ENCODE measurements at regions not wholly inside any gene's neighbourhood (a gene's known extent, or its start where the extent isn't known, plus 50 kb on each side); places are given as distances from the start of the nearest gene placed in this dataset.

DNA sequence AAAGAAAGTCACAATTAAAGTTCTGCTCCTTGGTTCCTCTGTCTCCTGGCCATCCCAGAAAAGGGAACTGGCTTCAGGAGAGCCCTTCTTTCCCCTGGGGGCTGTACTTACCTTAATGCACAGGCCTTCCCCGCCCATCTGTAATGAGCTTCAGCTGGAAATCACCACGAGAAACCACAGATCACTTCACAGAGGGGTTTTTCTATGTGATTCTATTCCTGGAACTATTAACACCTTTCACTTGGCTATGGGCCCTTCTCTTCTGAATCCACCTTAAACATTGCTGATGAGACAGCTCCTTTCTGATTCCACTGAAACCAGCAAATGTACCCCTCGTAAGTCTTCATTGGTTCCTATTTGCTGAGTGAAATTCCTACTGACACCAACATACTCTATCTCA, 80.7 kb downstream of the FOXF2 start:
- H3K9me3 ChIP-seq (ENCODE audit: insufficient read depth, low read depth), result no peaks in the 10 kb centered on the region
- no peaks in the 10 kb centered on the region for H3K36me3 ChIP-seq (ENCODE audit: low read depth)
- H3F3A ChIP-seq (ENCODE audit: insufficient read depth, low read depth), result no peaks in the 10 kb centered on the region
- no TSS peak for BruUV-seq (replicated peaks)
- TF ChIP-seq, protein P1, sequence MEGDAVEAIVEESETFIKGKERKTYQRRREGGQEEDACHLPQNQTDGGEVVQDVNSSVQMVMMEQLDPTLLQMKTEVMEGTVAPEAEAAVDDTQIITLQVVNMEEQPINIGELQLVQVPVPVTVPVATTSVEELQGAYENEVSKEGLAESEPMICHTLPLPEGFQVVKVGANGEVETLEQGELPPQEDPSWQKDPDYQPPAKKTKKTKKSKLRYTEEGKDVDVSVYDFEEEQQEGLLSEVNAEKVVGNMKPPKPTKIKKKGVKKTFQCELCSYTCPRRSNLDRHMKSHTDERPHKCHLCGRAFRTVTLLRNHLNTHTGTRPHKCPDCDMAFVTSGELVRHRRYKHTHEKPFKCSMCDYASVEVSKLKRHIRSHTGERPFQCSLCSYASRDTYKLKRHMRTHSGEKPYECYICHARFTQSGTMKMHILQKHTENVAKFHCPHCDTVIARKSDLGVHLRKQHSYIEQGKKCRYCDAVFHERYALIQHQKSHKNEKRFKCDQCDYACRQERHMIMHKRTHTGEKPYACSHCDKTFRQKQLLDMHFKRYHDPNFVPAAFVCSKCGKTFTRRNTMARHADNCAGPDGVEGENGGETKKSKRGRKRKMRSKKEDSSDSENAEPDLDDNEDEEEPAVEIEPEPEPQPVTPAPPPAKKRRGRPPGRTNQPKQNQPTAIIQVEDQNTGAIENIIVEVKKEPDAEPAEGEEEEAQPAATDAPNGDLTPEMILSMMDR (conservative IDR thresholded peaks at IDR 0.05), result no peak
- no peak for TF ChIP-seq EZH2 (IDR thresholded peaks at IDR 0.05; ENCODE audit: low read depth)
- no peak overlapping the region for H3K27ac ChIP-seq
- H4K20me1 ChIP-seq (ENCODE audit: insufficient read depth), result no peaks in the 10 kb centered on the region
- intact Hi-C loops (cut with micrococcal nuclease; ENCODE audit: unreplicated experiment), result no loop called here
- H3K79me2 ChIP-seq (ENCODE audit: low read depth), result no peaks in the 10 kb centered on the region
- no peak for DNase-seq
- no peak overlapping the region for H3K4me2 ChIP-seq
- CTCF ChIA-PET, result no interaction called here
- H3K27me3 ChIP-seq (ENCODE audit: insufficient read depth, low read depth), result no peaks in the 10 kb centered on the region
- no peaks in the 10 kb centered on the region for H3K9me2 ChIP-seq (ENCODE audit: insufficient read depth)
- H3K4me1 ChIP-seq (replicated peaks; ENCODE audit: insufficient read depth), result no peaks in the 10 kb centered on the region
- H2AFZ ChIP-seq, result no peak overlapping the region
- no peak overlapping the region for H3K4me3 ChIP-seq
- POLR2A ChIA-PET (ENCODE audit: unreplicated experiment), result no interaction called here

DNA sequence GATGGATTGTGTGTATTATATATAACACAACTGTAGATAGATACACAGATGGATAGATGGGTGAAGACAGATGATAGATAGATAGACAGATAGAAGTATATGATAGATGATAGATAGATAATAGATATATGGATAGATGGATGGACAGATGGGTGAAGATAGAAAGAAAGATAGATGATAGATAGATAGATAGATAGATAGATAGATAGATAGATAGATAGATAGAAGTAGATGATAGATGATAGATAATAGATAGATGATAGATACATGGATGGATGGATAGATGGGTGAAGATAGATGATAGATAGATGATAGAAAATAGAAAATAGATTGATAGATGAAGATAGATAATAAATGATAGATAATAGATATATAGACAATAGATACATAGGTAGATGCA, 83.3 kb downstream of the FOXF2 start:
- intact Hi-C loops (cut with micrococcal nuclease; ENCODE audit: unreplicated experiment), result no loop called here
- no peaks in the 10 kb centered on the region for H4K20me1 ChIP-seq (ENCODE audit: insufficient read depth)
- TF ChIP-seq EZH2 (IDR thresholded peaks at IDR 0.05; ENCODE audit: low read depth), result no peak
- TF ChIP-seq, protein P1 (conservative IDR thresholded peaks at IDR 0.05), result no peak
- no peaks in the 10 kb centered on the region for H3K4me1 ChIP-seq (replicated peaks; ENCODE audit: insufficient read depth)
- no peaks in the 10 kb centered on the region for H3K79me2 ChIP-seq (ENCODE audit: low read depth)
- no peak overlapping the region for H2AFZ ChIP-seq
- no peaks in the 10 kb centered on the region for H3K9me3 ChIP-seq (ENCODE audit: insufficient read depth, low read depth)
- BruUV-seq (replicated peaks), result no TSS peak
- DNase-seq, result no peak
- POLR2A ChIA-PET (ENCODE audit: unreplicated experiment), result no interaction called here
- CTCF ChIA-PET, result no interaction called here
- no peaks in the 10 kb centered on the region for H3F3A ChIP-seq (ENCODE audit: insufficient read depth, low read depth)
- H3K27ac ChIP-seq, result no peak overlapping the region
- no peak overlapping the region for H3K4me3 ChIP-seq
- no peak overlapping the region for H3K4me2 ChIP-seq
- no peaks in the 10 kb centered on the region for H3K27me3 ChIP-seq (ENCODE audit: insufficient read depth, low read depth)
- no peaks in the 10 kb centered on the region for H3K36me3 ChIP-seq (ENCODE audit: low read depth)
- H3K9me2 ChIP-seq (ENCODE audit: insufficient read depth), result no peaks in the 10 kb centered on the region

DNA sequence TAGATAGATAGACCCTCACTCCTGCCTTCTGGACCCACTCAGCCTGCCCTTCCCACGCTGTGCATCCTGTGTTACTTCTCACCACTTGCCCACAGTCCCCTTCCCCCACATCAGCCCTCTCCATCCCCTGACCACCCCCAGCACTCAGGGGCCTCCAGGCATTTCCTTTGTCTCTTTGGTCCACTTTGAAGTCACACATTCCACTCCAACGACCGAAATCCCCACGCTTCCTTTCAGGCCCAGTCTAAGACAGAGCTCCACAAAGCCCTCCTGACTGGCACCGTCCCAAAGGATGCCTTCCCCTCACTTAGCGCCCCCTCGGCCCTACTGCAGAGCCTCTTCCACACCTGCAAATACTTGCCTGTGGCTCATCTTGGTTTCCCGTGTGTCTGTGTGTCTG, 83.8 kb downstream of the FOXF2 start:
- ChIA-PET POLR2A (ENCODE audit: unreplicated experiment) (no interaction called here), CTCF (no interaction called here)
- Histone ChIP-seq H3K4me2 (no peak overlapping the region), H3K79me2 (ENCODE audit: low read depth) (no peaks in the 10 kb centered on the region), H4K20me1 (ENCODE audit: insufficient read depth) (no peaks in the 10 kb centered on the region), H3F3A (ENCODE audit: insufficient read depth, low read depth) (no peaks in the 10 kb centered on the region), H3K27ac (no peak overlapping the region), H3K4me3 (no peak overlapping the region), H3K9me2 (ENCODE audit: insufficient read depth) (no peaks in the 10 kb centered on the region), H2AFZ (no peak overlapping the region), H3K27me3 (ENCODE audit: insufficient read depth, low read depth) (no peaks in the 10 kb centered on the region), H3K4me1 (replicated peaks; ENCODE audit: insufficient read depth) (no peaks in the 10 kb centered on the region), H3K9me3 (ENCODE audit: insufficient read depth, low read depth) (no peaks in the 10 kb centered on the region), H3K36me3 (ENCODE audit: low read depth) (no peaks in the 10 kb centered on the region)
- intact Hi-C loops (cut with micrococcal nuclease; ENCODE audit: unreplicated experiment), result no loop called here
- BruUV-seq (replicated peaks), result no TSS peak
- TF ChIP-seq, protein P1 (conservative IDR thresholded peaks at IDR 0.05), result no peak
- no peak for TF ChIP-seq EZH2 (IDR thresholded peaks at IDR 0.05; ENCODE audit: low read depth)
- DNase-seq, result no peak

Measured in PC-9 (cell line).